Activated T-cell treated with anti-CD3 and anti-CD28 coated beads for 4 hours (primary cell): ENCODE measurements at regions not wholly inside any gene's neighbourhood (a gene's known extent, or its start where the extent isn't known, plus 50 kb on each side); places are given as distances from the start of the nearest gene placed in this dataset.

Experiments used
- DNase-seq: peaks from one replicate; pipeline ENCODE4 v3.0.0-alpha.2; 2020

DNA sequence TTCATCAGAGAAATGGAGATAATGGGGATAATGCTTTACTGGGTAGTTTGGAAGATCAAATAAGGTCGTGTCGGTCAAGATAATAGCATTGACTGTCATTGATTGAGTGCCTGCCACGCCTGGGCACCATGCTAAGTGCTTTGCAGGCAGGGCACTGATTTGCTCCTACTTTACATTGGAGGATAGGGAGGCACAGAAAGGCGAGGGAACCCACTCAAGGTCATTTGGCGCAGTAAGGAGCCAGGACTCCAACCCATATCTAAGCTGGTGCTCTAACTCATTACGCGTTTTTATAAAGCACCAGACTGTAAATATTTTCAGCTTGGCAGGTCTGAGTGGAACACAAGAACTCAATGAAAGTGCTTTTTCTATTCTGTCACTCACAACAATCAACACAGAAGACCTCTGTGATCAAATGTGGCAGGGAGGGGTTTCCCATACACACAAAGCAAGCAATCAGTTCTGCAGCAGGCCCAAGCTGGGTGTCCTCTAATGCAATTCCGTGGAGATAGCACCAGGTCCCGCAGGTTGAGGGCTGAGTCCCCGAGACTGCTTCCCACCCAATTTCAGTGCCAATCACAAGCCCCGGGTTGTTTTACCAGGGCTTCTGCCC, 373.6 kb downstream of the CDH26 start:
- DNase-seq, result no peak

DNA sequence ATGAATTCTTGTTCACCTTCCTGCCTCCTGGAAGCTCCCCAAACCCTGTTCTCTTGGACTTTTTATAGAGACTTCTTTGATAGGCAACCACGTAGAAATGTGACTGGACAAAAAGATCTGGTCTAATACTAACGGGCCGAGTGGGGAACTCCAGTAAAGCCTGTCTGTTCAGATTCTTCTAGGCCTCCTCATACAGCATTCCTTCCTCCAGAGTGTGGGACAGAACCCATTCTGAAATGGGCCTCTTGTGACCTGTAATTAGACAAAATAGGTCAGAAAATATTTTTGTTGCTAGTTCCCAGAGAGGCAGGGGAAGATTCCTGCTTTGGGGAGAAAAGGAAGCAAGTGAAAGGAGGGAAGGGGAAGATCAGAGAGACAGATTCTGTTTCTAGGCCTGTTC, 374.3 kb downstream of the CDH26 start:
- DNase-seq, result no peak

DNA sequence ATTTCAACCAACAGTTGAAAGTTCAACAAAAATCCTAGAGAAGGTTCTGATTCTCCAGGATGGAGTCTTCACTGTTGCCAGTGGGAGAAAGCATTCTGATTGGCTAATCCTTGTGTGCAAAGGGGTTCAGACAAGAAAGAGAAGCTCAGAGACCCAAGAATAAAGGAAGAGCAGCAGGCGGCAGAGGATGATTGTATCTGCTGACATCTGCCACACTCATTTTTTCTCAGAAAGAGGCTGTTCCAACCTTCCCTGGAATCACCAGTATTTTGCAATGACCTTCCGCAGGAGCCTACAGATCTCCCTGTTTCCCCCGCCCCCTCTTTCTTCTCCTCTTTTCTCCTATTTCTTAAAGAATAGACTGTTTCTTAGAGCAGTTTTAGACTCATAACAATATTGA, 376.7 kb downstream of the CDH26 start:
- DNase-seq, result no peak

DNA sequence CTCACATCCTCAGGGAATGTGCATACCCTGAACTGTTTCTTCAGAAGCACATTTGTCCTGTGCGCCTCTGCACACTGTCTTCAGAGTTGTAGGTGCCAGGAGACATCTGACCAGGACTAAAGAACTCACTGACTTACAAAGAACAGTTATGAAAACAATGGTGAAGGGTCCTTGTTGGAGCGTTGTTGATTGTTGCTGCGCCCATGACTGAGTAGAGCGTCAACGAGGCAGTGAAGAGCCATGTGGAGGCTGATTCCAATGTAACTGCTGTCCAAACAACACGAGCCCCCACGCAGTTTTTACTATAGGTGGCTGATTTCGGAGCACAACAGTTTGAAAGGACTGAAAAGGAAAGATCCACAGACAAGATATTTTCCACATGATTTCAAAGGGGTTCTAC, 380.3 kb downstream of the CDH26 start:
- DNase-seq, result no peak

DNA sequence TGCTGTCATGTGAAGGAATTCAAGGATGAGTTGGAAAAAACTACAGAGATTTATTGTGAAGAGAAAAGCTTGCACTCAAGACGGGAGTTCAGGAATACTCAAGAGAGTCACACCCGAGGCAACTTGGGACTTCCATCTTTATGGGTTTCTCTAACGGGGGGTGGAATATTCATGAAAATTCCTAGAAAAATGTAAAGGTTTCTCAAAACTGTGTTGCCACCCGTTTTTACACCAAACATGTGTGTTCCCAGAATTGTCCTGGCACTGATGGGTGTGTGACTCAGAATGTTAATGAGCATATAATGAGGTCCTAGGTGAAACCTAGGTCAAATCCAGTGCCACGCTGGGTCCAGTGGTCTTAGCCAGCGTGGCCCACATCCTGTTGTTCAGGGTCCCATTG, 381.5 kb downstream of the CDH26 start:
- no peak for DNase-seq

DNA sequence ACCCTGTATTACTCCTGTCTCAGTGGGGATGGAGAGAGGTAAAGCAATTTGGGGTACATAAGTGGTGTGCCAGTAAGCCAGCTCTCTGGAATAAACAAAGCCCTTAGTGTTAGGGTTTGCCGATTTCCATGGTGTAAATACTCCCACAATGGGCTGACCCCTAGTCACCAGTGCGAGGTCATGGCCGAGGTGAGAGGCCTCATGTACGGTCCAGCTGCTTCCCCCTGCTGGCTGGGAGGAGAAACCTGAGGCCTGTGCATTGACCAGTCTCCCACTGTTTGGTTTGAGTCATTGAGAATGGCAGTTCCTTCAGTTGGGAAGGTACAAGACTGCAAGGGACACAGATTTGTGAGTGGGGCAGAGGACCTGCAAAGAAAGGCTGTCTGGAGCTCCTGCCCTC, 382.0 kb downstream of the CDH26 start:
- no peak for DNase-seq

DNA sequence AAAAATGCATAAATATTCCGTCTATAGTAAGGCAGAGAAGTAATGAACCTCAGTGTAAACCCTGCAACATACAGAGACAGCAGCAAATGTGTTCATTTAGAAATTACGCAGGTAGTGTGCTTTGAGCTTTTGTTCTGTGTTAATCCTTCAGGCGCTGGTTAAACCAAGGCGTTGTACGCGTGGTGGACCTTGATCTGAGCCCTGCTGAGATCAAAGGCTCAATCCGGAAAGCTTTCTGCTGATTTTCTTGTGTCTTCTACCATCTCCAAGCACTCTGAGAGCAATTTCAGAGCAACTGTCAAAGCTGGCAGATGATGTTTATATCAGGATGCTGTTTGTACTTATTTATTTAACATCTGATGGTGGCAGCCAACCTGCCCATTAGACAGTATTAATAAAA, 382.8 kb downstream of the CDH26 start:
- no peak for DNase-seq

DNA sequence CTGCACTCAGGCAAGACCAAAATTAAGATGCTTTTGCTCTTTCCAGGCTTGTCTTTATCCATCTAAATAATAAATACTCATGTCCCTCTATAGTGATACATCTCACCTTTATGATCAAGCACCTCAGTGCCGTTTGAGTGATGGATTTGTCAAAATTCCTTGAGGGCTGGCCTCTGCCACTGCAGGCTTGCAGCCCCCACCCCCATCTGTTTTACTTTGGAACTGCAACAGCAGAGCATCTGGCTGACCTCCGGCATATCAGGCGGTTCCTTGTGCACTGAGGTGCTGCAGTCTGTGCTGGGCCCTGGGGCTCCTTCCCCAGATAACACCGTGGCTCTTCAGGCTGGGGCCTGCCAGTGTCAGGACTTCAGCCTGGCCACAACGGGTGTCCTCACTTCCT, 386.9 kb downstream of the CDH26 start:
- DNase-seq, result no peak

DNA sequence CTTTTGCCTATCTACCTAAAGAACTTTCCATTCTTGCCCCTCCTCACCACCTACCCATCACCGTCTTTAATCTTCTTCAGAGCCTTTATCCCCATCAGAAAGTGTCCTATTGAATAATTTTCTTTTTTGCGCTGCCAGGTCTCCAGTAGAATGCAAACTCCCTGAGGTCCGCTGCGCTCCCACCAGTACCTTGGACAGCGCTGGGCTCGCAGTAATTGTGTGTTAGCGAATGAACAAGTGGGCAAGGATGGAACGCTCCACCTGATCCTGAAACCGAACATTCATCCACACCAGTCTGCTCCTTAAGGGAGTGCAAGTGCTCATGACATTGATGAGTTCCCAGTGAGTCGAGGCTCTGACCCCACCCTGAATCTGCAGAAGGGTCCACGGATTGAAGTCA, 391.2 kb downstream of the CDH26 start:
- no peak for DNase-seq

DNA sequence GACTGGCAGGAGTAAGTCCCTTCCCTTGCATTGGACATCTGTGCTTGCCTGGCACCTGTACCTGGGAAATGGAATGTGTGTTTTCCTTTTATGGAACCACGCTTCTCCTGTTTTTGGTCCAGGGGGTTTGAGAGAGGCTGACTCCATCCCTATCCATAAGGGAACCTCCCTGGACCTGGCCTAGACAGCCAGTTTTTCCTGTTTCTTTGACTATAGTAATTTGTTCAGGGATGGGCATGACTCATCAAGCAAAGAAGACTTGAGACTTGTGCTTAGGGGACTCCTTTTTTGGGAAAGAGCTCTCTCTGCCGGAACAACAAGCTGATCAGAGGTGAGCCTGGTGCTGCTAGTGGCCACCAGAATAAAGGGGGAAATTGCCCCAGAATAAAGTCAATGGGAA, 393.8 kb downstream of the CDH26 start:
- DNase-seq, result no peak

DNA sequence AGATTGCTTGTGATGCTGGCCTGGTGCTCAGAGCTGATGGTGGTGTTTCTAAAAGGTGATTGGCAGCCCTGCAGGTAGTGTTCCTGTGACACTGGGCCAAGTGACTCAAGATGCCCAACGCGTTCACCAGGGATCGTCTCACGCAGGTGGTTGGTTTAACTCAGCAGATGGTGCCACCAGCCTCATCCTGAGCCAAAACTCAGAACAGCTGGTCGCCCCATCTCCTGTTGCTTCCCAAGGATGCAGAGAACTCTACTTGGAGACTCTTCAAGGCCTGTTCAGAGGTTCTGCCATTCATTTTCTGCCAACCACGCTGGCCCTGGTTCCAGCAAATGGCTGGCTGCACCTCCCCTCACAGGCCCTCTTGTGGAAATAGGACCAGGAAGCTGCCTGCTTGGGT, 394.4 kb downstream of the CDH26 start:
- no peak for DNase-seq

DNA sequence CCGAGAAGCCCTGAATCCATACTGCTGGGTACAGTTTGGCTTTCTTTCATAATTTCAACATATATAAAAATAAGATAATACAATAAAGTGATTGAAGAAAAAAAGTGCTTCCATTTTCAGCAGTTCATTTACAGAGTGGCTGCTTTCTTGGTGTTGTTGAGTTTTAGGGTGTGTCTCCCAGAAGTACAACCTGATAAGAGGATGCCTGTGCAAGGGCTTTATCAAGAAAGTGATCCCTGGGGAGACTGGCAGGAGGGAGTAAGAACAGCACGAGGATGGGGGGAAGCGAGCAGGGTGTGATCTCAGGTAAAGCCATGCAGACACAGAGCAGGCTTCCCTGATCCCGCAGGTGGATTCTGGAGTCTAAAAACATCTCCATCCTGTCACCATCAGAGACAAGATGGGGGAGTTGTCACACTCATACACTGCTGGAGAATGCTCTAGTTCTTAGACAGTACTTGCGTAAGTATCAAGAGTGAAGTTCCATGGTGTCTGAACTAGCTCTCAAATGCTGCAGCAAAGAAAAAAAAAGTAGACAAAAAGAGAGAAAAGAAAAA, 395.9 kb downstream of the CDH26 start:
- no peak for DNase-seq

DNA sequence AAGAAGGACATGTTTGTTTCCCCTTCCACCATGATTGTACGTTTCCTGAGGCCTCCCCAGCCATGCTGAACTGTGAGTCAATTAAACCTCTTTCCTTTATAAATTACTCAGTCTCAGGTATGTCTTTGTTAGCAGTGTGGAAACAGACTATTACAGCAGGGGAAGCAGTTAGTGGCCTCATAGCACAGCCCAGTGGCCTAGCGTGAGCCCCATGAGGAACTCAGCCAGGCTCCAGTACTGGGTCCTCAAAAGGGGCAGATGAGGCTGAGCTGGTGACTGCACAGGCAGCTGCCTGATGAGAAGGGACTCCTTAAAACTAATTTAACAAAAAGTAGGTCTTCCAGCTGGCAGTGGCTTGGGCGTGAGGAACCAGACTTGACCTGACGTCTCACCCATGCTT, 399.9 kb downstream of the CDH26 start:
- no peak for DNase-seq

DNA sequence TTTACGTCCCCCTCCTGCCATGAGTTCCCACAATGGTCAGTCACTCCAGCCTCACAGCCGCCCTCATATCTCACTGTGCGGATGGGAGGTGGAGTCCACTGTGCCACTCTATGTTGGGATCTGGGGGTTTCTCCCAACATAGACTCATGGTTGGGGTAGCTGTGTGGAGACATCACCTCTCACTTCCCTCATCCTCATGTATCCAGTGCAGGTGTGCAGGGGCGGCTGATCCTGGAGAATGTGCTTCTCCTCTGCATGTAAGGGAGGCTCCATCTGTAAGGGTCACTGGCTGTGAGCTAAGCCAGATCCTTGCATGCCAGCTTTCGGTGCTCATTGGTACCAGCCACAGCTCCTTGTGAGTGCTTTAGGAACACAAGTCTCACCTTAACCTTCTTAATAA, 400.8 kb downstream of the CDH26 start:
- no peak for DNase-seq

DNA sequence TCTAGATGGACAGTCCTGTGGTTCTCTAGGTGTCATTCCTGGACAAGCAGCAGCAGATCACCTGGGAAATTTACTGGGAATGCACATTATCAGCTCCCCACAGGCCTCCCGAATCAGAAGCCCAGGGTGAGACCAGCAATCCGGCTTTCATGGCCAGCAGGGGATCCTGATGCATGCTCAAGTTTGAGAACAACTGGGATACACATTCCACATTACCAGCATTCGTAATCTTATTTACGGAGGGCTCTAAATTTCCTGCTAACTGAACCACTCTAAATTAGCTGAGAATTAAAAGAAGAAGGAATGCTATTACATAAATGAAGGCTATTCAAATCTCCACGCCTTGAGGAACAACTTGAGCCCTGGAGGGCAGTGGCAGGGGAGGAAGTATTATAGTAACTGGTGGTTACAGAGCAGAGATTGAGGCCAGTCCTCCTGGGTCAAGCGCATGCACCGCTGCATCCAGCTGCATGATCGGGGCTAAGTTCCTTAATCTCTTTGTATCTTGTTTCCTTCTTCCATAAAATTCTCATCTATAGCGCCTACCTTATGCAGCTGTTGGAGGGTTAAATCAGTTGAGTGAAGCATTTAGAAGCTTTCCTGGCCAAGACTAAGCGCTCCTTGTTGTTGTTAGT, 403.7 kb downstream of the CDH26 start:
- DNase-seq, result no peak

DNA sequence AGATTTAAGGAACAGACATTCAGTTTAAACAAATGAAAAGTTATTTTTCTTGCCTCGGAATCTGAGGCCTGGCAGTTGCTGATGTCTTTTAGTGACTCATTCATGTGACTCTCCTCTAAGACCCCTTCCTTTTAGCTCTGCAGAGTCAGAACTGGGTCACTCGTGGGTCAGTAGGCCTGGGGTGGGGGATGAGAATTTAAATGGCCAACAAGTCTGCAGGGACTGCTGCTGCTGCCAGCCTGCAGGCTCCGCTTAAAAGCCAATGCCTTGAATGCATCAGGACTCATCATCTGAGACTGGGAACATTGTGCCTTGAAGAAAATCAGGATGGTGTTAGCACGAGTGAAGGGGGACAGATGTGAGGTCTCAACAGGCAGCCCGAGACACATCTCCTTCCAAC, 404.3 kb downstream of the CDH26 start:
- DNase-seq, result no peak

DNA sequence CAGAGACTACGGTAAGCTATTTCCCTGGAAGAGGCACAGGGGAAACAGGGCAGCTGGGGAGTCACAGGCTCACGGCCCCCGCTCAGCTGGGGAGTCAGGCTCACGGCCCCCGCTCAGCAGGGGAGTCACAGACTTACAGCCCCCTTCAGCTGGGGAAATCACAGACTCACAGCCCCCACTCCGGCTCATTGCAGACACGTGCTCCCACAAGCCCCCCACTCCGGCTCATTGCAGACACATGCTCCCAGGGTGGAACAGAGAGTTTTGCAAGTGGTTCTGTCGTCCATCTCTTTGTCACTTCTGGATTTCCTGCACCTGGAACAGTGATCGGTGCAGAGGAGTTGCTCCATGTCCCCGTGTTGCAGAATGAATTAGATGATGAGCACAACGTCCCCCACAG, 405.5 kb downstream of the CDH26 start:
- DNase-seq, result no peak

DNA sequence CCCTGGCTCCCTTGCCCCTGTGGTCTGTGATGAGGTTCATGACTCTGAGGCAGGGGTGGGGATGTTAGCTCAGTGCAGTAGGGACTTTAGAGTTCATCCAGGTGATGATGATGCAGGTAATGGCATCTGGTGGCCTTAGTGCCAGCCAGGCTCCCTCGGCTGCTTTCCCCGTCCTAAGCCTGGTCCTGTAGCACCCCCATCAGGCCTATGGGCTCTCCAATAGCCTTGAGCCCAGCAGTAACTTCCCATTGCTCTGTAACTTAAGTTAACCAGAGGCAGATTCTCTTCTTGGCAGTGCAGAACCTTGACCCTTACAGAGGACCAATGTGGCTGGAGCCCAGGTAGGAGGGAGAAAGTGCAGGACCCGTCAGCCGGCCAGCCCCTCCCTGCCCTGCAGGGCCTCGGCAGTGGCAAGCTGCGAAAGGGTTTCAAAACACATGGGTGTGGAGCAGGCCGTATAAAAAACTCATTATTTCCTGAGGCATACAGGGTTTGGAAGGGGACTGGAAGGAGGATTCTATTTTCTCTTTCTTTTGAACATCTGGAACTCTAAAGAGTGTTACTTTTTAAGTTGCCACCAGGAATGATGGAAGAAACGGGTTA, 406.9 kb downstream of the CDH26 start:
- no peak for DNase-seq

DNA sequence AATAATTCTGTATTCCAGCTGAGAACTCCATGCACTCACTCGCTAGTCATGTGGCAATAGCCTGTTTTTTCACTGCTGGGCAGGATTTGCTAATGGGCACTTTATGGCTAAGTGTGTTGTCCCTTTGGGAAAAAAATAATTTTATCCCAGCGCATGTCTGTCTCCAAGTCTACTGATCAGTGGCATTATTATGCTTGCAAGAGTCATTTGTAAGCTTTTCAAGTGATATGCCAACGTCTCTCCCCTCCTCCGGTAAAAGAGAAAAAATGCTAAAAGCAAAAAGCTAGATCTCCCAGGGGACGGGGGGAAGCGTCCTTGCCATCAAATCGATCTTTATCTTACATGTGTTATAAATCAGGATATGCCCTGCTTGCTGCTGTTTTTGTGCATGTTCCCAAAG, 407.7 kb downstream of the CDH26 start:
- no peak for DNase-seq

DNA sequence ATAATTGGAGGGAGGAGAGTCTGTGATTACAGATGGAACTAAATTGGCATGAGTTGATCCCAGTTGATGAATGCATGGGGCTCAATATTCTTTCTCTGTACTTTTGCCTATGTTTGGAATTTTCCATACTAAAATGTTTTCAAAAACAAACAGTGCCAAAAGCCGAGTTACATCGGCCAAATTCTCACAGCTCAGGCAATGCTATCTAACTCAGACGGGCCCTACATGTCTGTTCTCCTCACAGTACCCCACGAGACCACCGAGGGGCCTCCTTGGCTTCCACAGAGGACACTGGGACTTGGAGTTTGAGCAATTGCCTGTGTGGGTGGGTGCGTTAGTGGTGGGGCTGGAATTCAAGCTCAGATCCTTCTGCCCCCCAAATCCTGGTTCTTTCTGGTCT, 413.2 kb downstream of the CDH26 start:
- no peak for DNase-seq

DNA sequence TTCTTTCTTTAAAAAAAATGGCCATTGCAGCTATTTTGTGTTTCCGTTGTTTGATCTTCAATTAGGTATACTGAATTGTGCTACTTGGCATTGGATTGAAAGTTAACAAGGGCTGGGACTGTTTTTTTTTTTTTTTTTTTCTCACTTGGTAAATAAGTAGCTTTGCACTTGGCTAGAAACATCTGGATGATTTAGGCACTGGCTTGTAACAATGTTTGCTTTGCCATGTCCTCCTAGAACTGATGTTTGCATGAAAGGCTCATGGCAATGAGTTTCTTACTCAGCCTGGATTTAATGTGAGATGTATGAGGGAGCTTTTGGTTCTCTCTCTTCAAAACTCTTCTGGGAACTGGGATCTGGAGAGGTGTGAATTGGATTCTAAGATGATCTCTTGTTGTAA, 414.1 kb downstream of the CDH26 start:
- DNase-seq, result no peak

DNA sequence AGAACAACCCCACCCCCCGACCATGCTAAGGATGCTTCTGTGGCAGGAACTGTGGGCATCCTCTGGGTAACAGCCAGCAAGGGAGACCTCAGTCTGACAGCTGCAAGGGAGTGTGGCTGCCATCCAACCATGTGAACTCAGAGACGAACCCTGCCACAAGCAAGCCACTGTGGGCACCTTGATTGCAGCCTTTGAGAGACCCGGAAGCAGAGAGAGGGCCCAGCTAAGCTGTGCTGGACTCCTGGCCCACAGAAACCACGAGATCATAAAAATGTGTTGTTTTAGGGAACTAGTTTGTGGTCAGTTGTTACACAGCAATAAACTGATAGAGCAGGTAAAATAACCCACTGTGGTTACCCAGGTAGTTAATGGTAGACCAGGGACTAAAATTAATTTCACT, 414.6 kb downstream of the CDH26 start:
- no peak for DNase-seq

DNA sequence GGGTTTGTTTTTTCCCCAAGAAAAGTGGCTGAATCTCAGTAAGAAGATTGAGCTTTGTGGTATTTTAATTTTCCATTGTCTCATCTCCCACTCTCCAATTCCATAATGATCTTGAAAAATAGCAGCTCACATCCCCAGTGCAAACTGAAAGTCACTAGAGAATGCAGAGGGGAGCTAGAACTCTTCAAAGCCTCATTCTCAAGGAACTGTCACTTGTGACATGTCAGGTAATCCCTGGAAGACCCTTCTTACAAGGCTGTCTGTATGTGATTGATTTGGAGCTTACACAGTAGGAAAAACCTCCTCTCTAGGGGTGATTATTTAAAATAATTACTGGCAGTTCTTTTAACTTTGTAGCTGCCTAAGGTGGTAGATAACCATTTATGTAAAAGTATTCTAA, 420.4 kb downstream of the CDH26 start:
- DNase-seq, result no peak

DNA sequence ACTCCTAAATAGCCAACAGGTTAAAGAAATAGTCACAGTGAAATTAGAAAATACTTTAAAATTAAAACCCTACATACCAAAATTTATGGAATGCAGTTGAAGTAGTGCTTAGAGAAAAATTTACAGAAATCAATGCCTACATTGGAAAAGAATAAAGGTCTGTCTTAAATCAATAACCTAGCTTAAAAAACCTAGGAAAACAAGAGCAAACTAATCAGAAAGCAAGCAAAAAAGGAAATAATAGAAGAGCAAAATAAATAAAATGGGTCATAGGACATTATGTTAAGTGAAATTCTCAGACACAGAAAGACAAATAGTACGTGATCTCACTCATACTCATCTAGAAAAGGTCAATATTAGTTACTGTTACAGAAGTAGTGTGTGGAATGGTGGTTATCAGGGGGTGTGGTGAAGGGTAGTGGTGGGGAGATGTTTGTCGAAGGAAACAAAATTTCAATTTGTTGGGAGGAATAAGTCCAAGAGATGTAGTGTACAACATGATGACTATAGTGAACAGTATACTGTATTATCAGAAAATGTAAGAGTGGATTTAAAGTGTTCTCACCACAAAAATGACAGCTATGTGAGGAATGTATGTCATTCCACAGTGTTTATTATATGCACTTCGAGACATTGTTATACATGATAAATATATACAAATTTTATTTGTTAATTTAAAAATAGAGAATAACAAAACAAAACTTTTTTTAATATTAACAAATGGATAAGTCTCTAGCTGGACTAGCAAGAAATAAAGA, 423.6 kb downstream of the CDH26 start:
- no peak for DNase-seq
